ENCODE measurements at regions not wholly inside any gene's neighbourhood (a gene's known extent, or its start where the extent isn't known, plus 50 kb on each side); places are given as distances from the start of the nearest gene placed in this dataset.

GRCh38 chr18:60978338-60978737, 354.9 kb upstream of the CDH20 start:
- Mint-ChIP-seq H3K36me3 (ENCODE audit: insufficient read depth) (no peaks in the 10 kb centered on the region), H3K9me3 (ENCODE audit: low read depth) (no peaks in the 10 kb centered on the region), H3K27me3 (no peaks in the 10 kb centered on the region), H3K4me3 (ENCODE audit: low read depth) (no peak overlapping the region), H3K4me1 (ENCODE audit: low read depth) (no peaks in the 10 kb centered on the region), H3K27ac (no peak overlapping the region)
- DNase-seq (ENCODE audit: low spot score, unreplicated experiment), result no peak
- TF ChIP-seq CTCF (IDR thresholded peaks at IDR 0.05; ENCODE audit: unreplicated experiment), result no peak

DNA sequence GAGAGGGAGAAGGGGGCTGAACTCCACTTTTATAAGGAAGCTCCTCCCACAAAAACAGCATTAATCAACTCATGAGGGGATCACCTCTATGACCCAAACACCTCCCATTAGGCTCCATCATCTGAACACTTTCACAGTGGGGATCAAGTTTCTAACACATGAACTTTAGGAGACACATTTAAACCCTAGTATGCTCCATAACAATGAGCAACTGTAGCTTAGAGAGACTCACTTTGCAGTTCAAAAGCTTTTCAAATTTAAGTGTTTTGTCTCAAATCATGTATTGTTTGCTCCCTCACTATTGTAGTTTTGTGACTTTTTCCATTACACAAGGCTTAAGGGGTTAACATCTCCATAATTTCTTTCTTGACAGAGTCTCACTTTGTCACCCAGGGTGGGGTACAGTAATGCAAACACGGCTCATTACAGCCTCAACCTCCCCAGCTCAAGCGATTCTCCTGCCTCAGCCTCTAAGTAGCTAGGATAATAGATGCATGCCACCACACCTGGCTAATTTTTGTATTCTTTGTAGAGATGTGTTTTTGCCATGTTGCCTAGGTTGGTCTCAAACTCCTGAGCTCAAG, 352.7 kb upstream of the CDH20 start:
- Mint-ChIP-seq H3K27me3 (no peaks in the 10 kb centered on the region), H3K4me1 (ENCODE audit: low read depth) (no peaks in the 10 kb centered on the region), H3K27ac (no peak overlapping the region), H3K4me3 (ENCODE audit: low read depth) (no peak overlapping the region), H3K36me3 (ENCODE audit: insufficient read depth) (no peaks in the 10 kb centered on the region), H3K9me3 (ENCODE audit: low read depth) (no peaks in the 10 kb centered on the region)
- no peak for TF ChIP-seq CTCF (IDR thresholded peaks at IDR 0.05; ENCODE audit: unreplicated experiment)
- no peak for DNase-seq (ENCODE audit: low spot score, unreplicated experiment)

GRCh38 chr18:60981682-60982328, 351.4 kb upstream of the CDH20 start:
- no peak for TF ChIP-seq CTCF (IDR thresholded peaks at IDR 0.05; ENCODE audit: unreplicated experiment)
- H3K4me1 Mint-ChIP-seq (ENCODE audit: low read depth), result no peaks in the 10 kb centered on the region
- H3K27me3 Mint-ChIP-seq, result no peaks in the 10 kb centered on the region
- no peak overlapping the region for H3K4me3 Mint-ChIP-seq (ENCODE audit: low read depth)
- no peak overlapping the region for H3K27ac Mint-ChIP-seq
- no peaks in the 10 kb centered on the region for H3K36me3 Mint-ChIP-seq (ENCODE audit: insufficient read depth)
- peaks cover 6% of the 10 kb centered on the region for H3K9me3 Mint-ChIP-seq (ENCODE audit: low read depth)
- DNase-seq (ENCODE audit: low spot score, unreplicated experiment), result no peak

- TF ChIP-seq CTCF (IDR thresholded peaks at IDR 0.05; ENCODE audit: unreplicated experiment), result no peak
- no peak overlapping the region for H3K4me3 Mint-ChIP-seq (ENCODE audit: low read depth)
- peaks cover 6% of the 10 kb centered on the region for H3K9me3 Mint-ChIP-seq (ENCODE audit: low read depth)
- DNase-seq (ENCODE audit: low spot score, unreplicated experiment), result no peak
- no peaks in the 10 kb centered on the region for H3K4me1 Mint-ChIP-seq (ENCODE audit: low read depth)
- H3K27ac Mint-ChIP-seq, result no peak overlapping the region
- no peaks in the 10 kb centered on the region for H3K36me3 Mint-ChIP-seq (ENCODE audit: insufficient read depth)
- H3K27me3 Mint-ChIP-seq, result no peaks in the 10 kb centered on the region
These were observed 350.9 kb upstream of the CDH20 start for GRCh38 chr18:60982329-60982695.

DNA sequence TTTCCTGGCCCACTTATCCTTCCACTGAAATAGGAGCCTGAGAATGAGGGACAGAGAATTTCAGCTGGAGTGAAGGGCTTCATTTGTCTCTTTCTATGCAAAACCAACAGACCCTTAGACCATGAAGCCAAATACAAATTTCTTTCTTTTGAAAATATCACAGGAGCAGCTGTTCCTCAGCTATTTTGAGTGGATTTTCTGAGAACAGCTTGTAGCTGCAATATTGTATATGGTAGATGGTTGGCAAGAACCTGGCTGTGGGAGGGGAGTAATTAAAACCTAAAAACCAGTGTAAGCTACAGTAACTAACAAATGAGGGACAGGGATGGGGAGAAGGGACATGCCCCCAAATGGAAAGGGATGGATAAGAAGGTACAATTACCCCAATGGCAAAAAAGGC, 350.3 kb upstream of the CDH20 start:
- Mint-ChIP-seq H3K4me3 (ENCODE audit: low read depth) (no peak overlapping the region), H3K27me3 (no peaks in the 10 kb centered on the region), H3K9me3 (ENCODE audit: low read depth) (peaks cover 6% of the 10 kb centered on the region), H3K4me1 (ENCODE audit: low read depth) (no peaks in the 10 kb centered on the region), H3K36me3 (ENCODE audit: insufficient read depth) (no peaks in the 10 kb centered on the region), H3K27ac (no peak overlapping the region)
- no peak for TF ChIP-seq CTCF (IDR thresholded peaks at IDR 0.05; ENCODE audit: unreplicated experiment)
- DNase-seq (ENCODE audit: low spot score, unreplicated experiment), result no peak
